GM13977 (cell line): ENCODE measurements at regions not wholly inside any gene's neighbourhood (a gene's known extent, or its start where the extent isn't known, plus 50 kb on each side); places are given as distances from the start of the nearest gene placed in this dataset.

Experiments used
- DNase-seq: peaks from one replicate; pipeline ENCODE4 v3.0.0; 2012; ENCODE audit warnings: low spot score
- in situ Hi-C: fragments of 300-500 bp; cut with MboI; formaldehyde crosslinking; loops from one replicate; pipeline ENCODE4 v1.12.0; 2022; ENCODE audit warnings: low sequenced_read_pairs, low pct_unique_long_range_greater_than_20kb, mixed read lengths, inconsistent platforms; ENCODE audit not compliant: unreplicated experiment
- TF ChIP-seq, protein P1 (sequence below): IDR thresholded peaks from 2 replicates; pipeline ENCODE4 v1.5.1; 2012; ENCODE audit warnings: mild to moderate bottlenecking, control low read depth; ENCODE audit not compliant: insufficient read depth; ENCODE audit errors: extremely low read depth, missing control alignments

DNA sequence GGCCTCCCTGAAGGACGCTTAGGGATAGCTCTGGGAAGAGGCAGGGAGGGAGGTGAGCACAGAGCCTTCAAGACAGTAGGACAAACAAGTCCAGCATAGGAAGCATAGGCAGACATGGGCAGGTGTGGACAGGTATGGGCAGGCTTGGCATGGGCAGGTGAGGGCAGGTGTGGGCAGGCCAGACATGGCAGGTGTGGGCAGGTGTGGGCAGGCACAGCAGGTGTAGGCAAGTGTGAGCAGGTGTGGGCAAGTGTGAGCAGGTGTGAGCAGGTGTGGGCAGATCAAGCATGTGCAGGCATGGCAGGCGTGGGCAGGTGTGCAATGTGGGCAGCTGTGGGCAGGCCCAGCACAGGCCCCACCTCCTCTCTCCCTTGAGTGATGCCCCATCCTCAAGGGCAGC is 148.8 kb upstream of the ZMIZ1 start:
- no peak for DNase-seq
- TF ChIP-seq, protein P1, sequence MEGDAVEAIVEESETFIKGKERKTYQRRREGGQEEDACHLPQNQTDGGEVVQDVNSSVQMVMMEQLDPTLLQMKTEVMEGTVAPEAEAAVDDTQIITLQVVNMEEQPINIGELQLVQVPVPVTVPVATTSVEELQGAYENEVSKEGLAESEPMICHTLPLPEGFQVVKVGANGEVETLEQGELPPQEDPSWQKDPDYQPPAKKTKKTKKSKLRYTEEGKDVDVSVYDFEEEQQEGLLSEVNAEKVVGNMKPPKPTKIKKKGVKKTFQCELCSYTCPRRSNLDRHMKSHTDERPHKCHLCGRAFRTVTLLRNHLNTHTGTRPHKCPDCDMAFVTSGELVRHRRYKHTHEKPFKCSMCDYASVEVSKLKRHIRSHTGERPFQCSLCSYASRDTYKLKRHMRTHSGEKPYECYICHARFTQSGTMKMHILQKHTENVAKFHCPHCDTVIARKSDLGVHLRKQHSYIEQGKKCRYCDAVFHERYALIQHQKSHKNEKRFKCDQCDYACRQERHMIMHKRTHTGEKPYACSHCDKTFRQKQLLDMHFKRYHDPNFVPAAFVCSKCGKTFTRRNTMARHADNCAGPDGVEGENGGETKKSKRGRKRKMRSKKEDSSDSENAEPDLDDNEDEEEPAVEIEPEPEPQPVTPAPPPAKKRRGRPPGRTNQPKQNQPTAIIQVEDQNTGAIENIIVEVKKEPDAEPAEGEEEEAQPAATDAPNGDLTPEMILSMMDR: no peak
- in situ Hi-C loops: no loop called here

DNA sequence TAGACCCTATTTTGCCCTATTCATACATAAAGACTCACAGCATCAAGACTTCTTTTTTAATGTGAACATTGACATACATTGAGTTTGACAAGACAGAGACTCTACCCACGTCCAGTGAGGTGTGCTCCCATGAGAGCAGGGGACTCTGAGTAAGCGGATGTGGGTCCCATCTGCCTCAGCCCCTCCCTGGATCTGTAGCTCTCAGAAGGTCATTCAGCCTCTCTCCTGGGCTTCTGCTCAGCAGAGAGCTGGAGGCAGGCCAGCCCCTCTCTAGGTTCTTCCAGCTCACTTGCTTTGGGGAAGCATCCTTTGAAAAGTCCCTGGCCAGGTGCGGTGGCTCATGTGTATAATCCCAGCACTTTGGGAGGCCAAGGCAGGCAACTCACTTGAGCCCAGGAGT is 146.9 kb upstream of the ZMIZ1 start:
- TF ChIP-seq, protein P1: no peak
- no peak for DNase-seq

DNA sequence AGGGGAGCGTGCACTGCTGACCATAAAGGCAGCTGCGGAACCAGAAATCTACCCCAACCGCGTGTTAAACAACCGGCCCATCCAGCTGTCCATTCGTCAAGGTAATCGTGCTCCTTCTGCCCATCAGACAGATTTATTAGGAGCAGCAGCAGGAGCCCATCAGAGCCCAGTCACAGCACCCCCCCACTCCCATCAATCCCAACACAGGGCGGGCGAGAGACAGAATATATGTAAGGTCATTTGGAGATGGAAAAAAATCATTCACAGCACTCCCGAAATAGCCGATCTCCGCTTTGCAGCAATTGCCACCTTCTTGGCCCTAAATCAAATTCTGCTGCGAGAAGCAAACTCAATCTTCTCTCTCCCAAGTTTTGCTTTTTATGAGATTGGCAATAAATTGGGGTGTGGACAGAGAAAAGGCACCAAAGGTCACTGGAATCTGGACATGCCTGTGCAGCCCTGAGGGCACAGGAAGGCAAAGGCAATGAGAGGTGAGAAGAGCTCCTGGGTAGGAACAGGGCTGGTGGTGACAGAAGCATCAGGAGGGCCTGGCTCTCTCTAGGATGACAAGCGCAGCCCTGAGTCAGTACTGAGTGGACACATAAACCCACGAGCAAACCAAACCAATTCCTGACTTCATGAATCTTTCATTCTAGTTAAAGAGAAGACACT is 145.0 kb upstream of the ZMIZ1 start:
- in situ Hi-C loops: no loop called here
- no peak for DNase-seq
- TF ChIP-seq, protein P1: no peak

More for the DNA sequence above, 146.9 kb upstream of the ZMIZ1 start:
- in situ Hi-C loops: no loop called here

DNA sequence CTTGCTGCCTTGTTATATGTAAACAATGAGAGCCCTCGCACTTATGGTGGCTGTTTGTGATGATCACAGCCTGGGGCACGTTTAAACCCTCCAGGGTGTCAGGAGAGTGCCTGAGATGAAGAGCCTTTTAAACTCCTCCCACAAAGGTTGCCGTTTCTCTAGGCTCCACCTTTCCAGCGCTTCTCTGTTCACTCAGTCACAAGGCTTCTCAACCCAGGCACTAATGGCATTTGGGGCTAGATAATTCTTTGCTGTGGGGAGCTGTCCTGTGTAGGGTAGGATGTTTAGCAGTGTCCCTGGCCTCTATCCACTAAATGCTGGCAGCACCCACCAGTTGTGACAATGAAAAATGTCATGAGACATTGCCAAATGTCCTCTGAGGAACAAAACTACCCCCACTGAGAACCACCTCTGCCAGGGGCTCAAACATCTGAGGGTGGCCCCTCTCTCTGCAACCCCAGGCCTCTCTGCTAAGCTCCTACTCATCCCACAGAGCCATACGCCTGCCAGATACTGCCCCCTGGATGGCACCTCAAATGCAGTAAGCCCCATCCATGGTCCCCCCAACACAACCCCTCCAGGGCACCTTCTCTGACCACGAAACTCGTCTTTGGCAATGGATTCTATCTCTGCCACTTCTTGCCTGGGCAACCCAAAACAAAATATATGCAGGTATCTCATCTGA is 144.3 kb upstream of the ZMIZ1 start:
- in situ Hi-C loops: no loop called here
- DNase-seq: no peak
- TF ChIP-seq, protein P1: no peak

DNA sequence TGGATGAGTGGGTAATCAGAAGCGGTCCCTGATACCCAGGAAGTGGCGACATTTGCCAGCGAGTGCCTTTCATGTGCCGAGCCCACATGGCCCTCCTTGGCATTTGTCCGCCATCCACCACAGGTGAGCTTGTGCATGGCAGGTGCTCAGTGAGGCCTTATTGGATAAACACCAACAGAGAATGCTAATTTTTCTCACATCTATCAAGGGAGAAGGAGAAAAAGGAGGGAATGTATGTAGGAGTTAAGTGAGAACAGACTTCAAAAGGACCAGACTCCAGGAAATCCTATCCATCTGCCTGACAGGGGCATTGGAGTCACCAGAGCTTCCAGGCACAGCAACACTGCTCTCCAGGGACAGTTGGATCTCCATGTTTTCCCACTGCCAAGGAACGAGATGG is 143.5 kb upstream of the ZMIZ1 start:
- no peak for DNase-seq
- in situ Hi-C loops: no loop called here
- TF ChIP-seq, protein P1: no peak

DNA sequence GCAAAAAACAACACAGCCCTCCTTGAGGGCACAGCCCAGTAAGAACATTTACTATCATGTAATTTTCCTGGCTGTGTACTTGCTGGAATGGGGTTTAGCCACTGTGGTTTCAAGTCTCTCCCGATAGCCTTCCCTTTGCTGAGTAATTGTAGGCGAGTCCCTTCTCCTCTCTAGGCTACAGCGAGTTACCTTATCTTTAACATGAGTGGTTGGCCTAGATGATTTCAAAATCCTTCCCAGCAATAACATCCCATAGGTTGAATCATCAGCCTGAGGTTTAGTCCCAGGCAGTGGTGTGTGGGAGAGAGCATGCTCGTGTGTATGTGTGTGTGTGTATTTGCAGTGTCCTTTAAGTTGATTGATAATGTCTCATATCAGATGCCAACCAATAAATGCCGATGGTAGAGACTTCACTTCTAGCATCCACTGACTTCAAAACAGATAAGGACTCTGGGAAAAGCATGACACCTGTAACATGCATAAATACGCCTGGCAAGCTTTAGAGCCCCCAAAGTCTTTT is 142.9 kb upstream of the ZMIZ1 start:
- TF ChIP-seq, protein P1: no peak
- in situ Hi-C loops: no loop called here
- no peak for DNase-seq
